Glomerular visceral epithelial cell (primary cell): ENCODE measurements at regions not wholly inside any gene's neighbourhood (a gene's known extent, or its start where the extent isn't known, plus 50 kb on each side); places are given as distances from the start of the nearest gene placed in this dataset.
"Not testable (repeated sequence)": the region's sequence is repeated elsewhere in the genome, so short reads cannot be mapped to it uniquely, and the experiment has no call there.

Source experiments
- DNase-seq: peaks from one replicate; pipeline ENCODE4 v3.0.0-alpha.2; 2016; ENCODE audit errors: extremely low spot score

GRCh38 chr3:98702166-98702565 is 61.0 kb upstream of the ST3GAL6 start:
- DNase-seq: no peak

- no peak for DNase-seq
These were observed 57.9 kb upstream of the ST3GAL6 start for GRCh38 chr3:98705212-98705611.

GRCh38 chr3:98705694-98706093 is 57.4 kb upstream of the ST3GAL6 start:
- DNase-seq: no peak

GRCh38 chr3:98708681-98709080 is 54.5 kb upstream of the ST3GAL6 start:
- not testable (repeated sequence) for DNase-seq

- DNase-seq: no peak
These were observed 53.7 kb upstream of the ST3GAL6 start for GRCh38 chr3:98709441-98709840.

- no peak for DNase-seq
These were observed 53.0 kb upstream of the ST3GAL6 start for GRCh38 chr3:98710067-98710659.

- no peak for DNase-seq
These were observed 51.7 kb upstream of the ST3GAL6 start for GRCh38 chr3:98711426-98711825.

GRCh38 chr3:98712726-98713125 is 50.4 kb upstream of the ST3GAL6 start:
- no peak for DNase-seq

GRCh38 chr3:98713332-98713731 is 49.8 kb upstream of the ST3GAL6 start:
- DNase-seq: not testable (repeated sequence)
